ENCODE measurements at regions not wholly inside any gene's neighbourhood (a gene's known extent, or its start where the extent isn't known, plus 50 kb on each side); places are given as distances from the start of the nearest gene placed in this dataset.

GRCh38 chr7:112596981-112597380, 116.2 kb downstream of the LSMEM1 start:
- ATAC-seq (no peak), FAIRE-seq (no peak), DNase-seq (ENCODE audit: extremely low read depth in 1 of 4, low spot score in 3 of 4) (no peak)
- Histone ChIP-seq H3K9ac (ENCODE audit: insufficient read depth in 1 of 2, low read depth in 2 of 2, low read length in 2 of 2) (no peak overlapping the region), H3K27ac (ENCODE audit: extremely low read depth, low read depth, low read length) (no peak overlapping the region), H3K27me3 (ENCODE audit: control insufficient read depth in 2 of 2, insufficient read depth in 2 of 2, low read length in 2 of 2) (no peaks in the 10 kb centered on the region; a peak in 1 of 5 replicates), H3K9me3 (replicated peaks; ENCODE audit: control insufficient read depth, insufficient read depth, low read depth, low read length) (no peaks in the 10 kb centered on the region), H3K79me2 (ENCODE audit: control insufficient read depth, insufficient read depth, low read length) (no peaks in the 10 kb centered on the region), H3K4me3 (no peak overlapping the region), H3K9me1 (ENCODE audit: control insufficient read depth, insufficient read depth, low read length) (no peaks in the 10 kb centered on the region), H3K4me1 (replicated peaks in 1 of 2; ENCODE audit: control insufficient read depth in 2 of 2, insufficient read depth in 2 of 2, low read length in 2 of 2) (no peaks in the 10 kb centered on the region), H4K20me1 (replicated peaks; ENCODE audit: control insufficient read depth, insufficient read depth, low read length) (no peaks in the 10 kb centered on the region), H2AFZ (ENCODE audit: low read depth, low read length) (no peak overlapping the region), H3K4me2 (ENCODE audit: insufficient read depth, low read length) (no peak overlapping the region), H3K36me3 (ENCODE audit: control insufficient read depth, insufficient read depth, low read length) (no peaks in the 10 kb centered on the region)
- TF ChIP-seq ZSCAN29 (IDR thresholded peaks at IDR 0.05) = no peak
- no peak for TF ChIP-seq HNRNPUL1 (IDR thresholded peaks at IDR 0.05; ENCODE audit: low read length)
- no peak for TF ChIP-seq XRCC4 (IDR thresholded peaks at IDR 0.05; ENCODE audit: extremely low read depth, insufficient read depth, insufficient read length)
- no peak for TF ChIP-seq GTF2F1 (IDR thresholded peaks at IDR 0.05; ENCODE audit: low read depth, low read length)
- TF ChIP-seq ZNF589 (CRISPR knock-in tag; IDR thresholded peaks at IDR 0.05; ENCODE audit: low read depth) = no peak
- intact Hi-C loops (cut with micrococcal nuclease) (no loop called here), in situ Hi-C loops (cut with MboI) (no loop called here)
- POLR2A ChIA-PET = no interaction called here
- 4% methylated on average over 2 of the region's 2 CpGs for WGBS (ENCODE audit: insufficient coverage, low coverage, missing lambda C conversion rate)
- no TSS peak for BruUV-seq (replicated peaks)
- CTCF ChIA-PET (ENCODE audit: low intra/inter-chr PET ratio) = no interaction called here

DNA sequence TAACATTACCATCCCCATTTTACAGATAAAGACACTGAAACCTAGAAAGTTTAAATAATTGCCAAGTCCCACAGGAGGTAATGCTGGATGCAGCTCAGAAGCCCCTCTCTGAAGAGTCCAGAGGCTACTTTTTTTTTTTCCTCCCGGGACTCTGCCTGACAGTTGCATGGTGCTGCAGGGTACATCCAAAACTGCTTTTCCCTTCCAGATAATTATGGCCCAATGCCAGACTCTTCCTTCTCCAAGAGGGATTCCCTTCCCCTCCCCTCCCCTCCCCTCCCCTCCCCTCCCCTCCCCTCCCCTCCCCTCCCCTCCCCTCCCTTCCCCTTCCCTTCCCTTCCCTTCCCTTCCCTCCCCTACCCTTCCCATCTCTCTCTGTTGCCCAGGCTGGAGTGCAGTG, 122.9 kb downstream of the LSMEM1 start:
- Histone ChIP-seq H3K36me3 (ENCODE audit: control insufficient read depth, insufficient read depth, low read length) (no peaks in the 10 kb centered on the region), H3K4me2 (ENCODE audit: insufficient read depth, low read length) (no peak overlapping the region), H3K9me1 (ENCODE audit: control insufficient read depth, insufficient read depth, low read length) (no peaks in the 10 kb centered on the region), H3K4me1 (replicated peaks in 1 of 2; ENCODE audit: control insufficient read depth in 2 of 2, insufficient read depth in 2 of 2, low read length in 2 of 2) (no peaks in the 10 kb centered on the region), H3K27ac (ENCODE audit: extremely low read depth, low read depth, low read length) (no peak overlapping the region), H3K9ac (ENCODE audit: insufficient read depth in 1 of 2, low read depth in 2 of 2, low read length in 2 of 2) (no peak overlapping the region), H3K27me3 (ENCODE audit: control insufficient read depth in 2 of 2, insufficient read depth in 2 of 2, low read length in 2 of 2) (no peaks in the 10 kb centered on the region; a peak in 1 of 5 replicates), H3K9me3 (replicated peaks; ENCODE audit: control insufficient read depth, insufficient read depth, low read depth, low read length) (no peaks in the 10 kb centered on the region), H3K79me2 (ENCODE audit: control insufficient read depth, insufficient read depth, low read length) (no peaks in the 10 kb centered on the region), H3K4me3 (no peak overlapping the region), H2AFZ (ENCODE audit: low read depth, low read length) (no peak overlapping the region), H4K20me1 (replicated peaks; ENCODE audit: control insufficient read depth, insufficient read depth, low read length) (no peaks in the 10 kb centered on the region)
- TF ChIP-seq PCBP1 (IDR thresholded peaks at IDR 0.05; ENCODE audit: low read depth, low read length, poor library complexity, severe bottlenecking) (peak; percentile 82), HSF4 (CRISPR knock-in tag; IDR thresholded peaks at IDR 0.05; ENCODE audit: borderline replicate concordance) (no peak)
- no CpG with 5 or more reads among the region's 1 CpG for WGBS (ENCODE audit: insufficient coverage, low coverage, missing lambda C conversion rate)
- FAIRE-seq (no peak), ATAC-seq (no peak), DNase-seq (ENCODE audit: extremely low read depth in 1 of 4, low spot score in 3 of 4) (no peak)
- ChIA-PET POLR2A (interaction anchor here (0.6 kb wide), 1 partner anchor 59 kb away, joined by 3 read pairs; no protein-coding TSS in a partner anchor), CTCF (ENCODE audit: low intra/inter-chr PET ratio) (no interaction called here)
- in situ Hi-C loops (cut with MboI) = no loop called here
- no TSS peak for BruUV-seq (replicated peaks)
- intact Hi-C loops (cut with micrococcal nuclease) = no loop called here
